ENCODE measurements at regions not wholly inside any gene's neighbourhood (a gene's known extent, or its start where the extent isn't known, plus 50 kb on each side); places are given as distances from the start of the nearest gene placed in this dataset.

- no peak for TF ChIP-seq POLR2AphosphoS5 (IDR thresholded peaks at IDR 0.05)
- no peak for TF ChIP-seq POLR2A (IDR thresholded peaks at IDR 0.05)
- TF ChIP-seq CTCF (IDR thresholded peaks at IDR 0.05) = no peak
- no peak for TF ChIP-seq EP300 (IDR thresholded peaks at IDR 0.05; ENCODE audit: low read depth)
These were observed 155.3 kb downstream of the GADD45G start for GRCh38 chr9:89760123-89760522.
